ENCODE measurements at regions not wholly inside any gene's neighbourhood (a gene's known extent, or its start where the extent isn't known, plus 50 kb on each side); places are given as distances from the start of the nearest gene placed in this dataset.
"Not testable (repeated sequence)": the region's sequence is repeated elsewhere in the genome, so short reads cannot be mapped to it uniquely, and the experiment has no call there.

GRCh38 chr20:19835533-19836222 lies 77.6 kb downstream of the RIN2 start:
- DNase-seq, result no peak

GRCh38 chr20:19838468-19838867 lies 80.4 kb downstream of the RIN2 start:
- no peak for DNase-seq

DNA sequence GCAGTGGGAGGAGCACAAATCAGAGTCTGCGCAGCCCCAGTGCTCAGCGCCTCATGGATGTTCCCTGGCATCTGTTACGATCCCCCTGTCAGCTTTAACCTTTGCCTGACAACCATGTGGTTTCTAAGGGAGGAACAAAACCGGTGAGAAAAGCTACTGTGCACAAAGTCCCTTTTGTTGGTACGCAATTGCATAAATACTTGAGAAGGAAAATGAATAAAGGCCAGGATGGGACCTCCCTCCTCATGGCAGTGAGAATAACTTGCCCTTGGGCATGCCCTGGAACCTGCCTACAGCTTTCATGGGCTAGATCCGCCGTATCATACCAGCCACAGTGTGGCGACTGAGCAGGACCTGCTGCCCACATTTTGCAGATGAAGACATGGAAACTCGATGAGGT lies 81.0 kb downstream of the RIN2 start:
- DNase-seq, result no peak

DNA sequence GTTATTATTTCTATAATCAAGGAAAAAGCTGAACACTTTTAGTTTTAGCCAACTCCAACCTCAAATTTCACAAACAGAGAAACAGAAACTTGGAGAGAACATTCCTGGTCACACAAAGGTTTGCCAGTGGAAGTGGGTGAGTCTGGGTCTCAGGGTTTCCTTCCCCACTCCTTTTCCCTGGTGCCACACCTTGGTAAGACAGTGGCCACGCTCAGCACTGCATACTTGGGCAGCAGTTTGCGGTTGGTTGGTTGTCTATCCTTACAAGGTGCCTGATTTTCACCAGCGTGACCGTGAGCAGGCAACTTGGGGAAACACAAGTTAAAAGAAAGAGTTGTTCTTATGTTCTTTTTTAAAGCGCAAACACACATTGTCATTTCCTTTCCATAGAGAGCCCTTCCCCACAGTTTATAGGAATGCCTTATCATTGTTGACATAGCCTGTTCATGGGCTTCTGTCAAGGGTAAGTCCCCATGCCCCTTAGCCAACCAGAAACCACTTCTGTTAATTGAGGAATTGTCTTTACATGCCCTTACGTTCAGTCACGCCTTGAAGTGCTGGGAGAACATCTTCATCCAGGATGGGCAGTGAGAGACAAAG lies 82.2 kb downstream of the RIN2 start:
- no peak for DNase-seq

DNA sequence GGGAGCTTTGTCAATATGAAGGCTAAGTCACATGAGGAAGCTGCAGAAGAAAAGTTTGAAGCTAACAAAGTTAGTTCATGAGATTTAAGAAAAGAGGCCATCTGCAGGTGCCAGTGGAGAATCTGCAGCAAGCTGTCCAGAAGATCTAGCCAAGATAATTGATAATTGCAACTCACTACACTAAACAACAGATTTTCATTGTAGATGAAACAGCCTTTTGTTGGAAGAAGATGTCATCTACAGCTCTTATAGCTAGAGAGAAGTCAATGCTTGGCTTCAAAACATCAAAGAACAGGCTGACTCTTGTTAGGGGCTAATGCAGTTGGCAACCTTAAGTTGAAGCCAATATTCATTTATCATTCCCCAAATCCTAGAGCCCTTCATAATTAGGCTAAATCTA lies 83.7 kb downstream of the RIN2 start:
- DNase-seq, result no peak

GRCh38 chr20:19844850-19845249 lies 86.8 kb downstream of the RIN2 start:
- DNase-seq, result not testable (repeated sequence)

DNA sequence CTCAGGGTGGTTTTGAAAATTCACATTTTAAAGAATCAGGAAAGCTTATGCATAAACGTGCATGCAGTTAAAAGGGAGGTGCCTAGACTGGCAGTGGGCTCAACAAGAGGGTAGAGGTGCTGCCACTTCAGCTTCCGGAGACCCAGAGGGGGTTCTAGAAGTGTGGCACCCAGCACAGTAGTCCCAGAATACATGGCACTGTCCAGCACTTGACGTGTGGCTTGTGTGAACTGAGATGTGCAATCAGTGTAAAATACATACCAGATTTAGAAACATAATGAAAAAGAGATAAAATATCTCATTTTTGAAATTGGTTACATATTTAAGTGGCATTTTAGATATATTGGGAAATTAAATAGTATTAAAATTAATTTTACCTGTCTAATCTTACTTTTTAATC lies 89.3 kb downstream of the RIN2 start:
- DNase-seq, result no peak

DNA sequence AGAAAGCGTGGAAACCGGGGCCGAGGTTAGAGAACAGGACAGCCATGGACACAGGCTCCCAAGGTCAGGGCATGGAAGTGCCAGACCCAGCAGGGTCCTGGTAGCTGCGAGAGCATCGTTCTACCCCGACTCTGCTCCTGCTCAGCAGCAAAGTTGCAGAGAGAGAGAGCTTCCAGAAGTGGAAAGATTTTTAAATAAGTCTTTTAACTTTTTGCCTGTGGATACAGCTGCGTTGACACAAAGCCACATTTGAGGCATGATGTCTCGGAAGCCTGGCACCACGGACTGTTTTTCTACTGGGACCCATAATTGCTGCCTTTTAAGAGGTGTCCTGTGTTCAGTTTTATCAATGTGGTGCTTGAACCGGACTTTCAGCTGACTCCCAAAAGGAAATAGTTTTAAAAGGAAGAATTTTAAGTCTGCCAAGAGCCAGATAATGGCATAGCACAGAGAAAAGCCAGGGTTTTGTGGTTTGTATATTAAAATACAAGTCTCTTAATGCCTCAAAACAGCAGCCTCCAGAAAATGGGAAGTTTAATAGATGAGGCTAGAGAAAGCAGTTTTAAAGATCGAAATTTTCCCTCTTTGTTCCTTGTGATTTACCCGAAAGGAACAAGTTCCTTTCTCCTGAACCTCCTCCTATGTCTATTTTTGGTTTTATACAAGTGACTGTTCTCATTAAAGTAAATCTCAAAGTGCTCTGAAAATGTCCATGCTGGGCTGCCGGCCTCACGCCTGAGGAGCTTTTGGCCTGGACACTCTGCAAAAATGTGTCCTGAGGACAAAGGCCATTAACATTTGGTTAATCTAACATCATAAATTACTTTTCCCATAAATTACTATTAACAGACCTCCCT lies 91.5 kb downstream of the RIN2 start:
- no peak for DNase-seq

GRCh38 chr20:19850198-19850533 lies 92.1 kb downstream of the RIN2 start:
- no peak for DNase-seq

GRCh38 chr20:19851861-19852260 lies 93.8 kb downstream of the RIN2 start:
- no peak for DNase-seq

- DNase-seq, result no peak
Measured at GRCh38 chr20:19855416-19855815, 97.4 kb downstream of the RIN2 start.

- no peak for DNase-seq
Measured at GRCh38 chr20:19858466-19859371, 100.7 kb downstream of the RIN2 start.

DNA sequence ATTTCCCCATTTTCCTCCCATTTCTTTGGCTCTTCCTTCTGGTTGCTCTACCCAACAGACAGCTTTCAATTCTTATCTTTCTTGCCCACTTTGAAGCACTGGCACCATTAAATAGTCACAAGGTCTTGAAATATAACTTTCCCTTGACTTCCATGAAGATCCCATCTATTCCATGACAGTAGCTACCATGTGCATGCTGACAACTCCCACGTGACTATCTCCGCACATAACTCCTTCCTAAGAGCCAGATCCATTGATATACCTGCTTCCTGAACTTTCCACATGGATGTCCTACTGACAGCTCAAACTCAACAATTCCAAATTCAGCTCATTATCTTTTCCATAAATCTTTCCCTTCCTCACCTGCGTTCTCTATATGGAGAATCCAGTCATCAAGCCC lies 101.4 kb downstream of the RIN2 start:
- no peak for DNase-seq

DNA sequence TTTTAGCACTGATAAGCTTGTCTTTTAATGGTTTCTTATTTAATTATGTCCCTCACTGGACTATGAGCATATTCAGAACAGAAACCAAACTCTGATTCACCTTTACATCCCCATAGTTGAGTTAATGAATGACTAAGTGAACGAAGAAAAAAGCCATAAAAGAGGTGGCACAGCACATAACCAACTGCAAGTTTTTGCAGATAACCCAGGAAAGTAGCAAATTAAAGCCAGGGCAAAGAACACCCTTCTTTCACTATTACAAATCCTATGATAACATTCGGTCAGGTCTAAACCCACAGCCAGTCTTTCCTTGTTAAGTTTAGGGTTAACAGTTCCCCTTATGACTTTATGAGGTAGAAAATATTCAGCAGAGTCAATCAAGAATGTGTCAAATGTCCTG lies 102.7 kb downstream of the RIN2 start:
- DNase-seq, result no peak

- DNase-seq, result no peak
Measured at GRCh38 chr20:19861147-19861759, 103.2 kb downstream of the RIN2 start.

GRCh38 chr20:19864130-19864529 lies 106.1 kb downstream of the RIN2 start:
- DNase-seq, result no peak

DNA sequence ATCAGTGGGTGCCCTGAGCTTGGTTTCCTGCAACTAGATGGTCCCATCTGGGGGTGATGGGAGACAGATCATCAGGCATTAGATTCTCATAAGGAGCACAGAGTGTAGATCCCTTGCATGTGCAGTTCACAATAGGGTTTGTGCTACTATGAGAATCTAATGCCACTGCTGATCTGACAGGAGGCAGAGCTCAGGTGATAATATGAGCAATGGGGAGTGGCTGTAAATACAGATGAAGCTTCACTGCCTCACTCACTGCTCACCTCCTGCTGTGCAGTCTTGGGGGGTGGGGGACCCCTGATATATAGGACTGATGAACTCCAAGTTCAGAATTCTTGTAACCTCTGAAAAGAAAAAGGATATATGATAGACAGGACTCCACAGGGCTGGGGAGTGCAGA lies 108.0 kb downstream of the RIN2 start:
- DNase-seq, result no peak

GRCh38 chr20:19867074-19867473 lies 109.0 kb downstream of the RIN2 start:
- no peak for DNase-seq

DNA sequence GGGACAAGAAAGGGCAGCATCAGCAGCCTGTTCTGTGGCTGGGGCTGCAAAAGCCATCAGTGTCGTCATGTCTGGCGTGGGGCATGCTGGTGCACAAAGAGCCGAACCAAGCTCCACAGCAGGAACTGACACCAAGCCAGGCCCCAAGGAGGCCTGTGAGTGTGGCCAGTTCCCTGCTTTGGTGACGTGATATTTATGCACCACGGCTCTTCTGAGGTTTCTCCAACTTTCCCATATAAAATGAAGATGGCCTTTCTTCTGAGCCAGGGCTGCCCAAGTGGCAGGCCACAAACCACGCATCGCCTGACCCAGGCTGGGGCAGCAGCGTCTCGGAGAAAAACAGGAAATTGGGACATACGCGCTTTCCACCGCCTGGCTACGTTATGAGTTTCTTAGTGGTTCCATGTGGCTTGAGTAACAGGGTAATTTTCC lies 109.9 kb downstream of the RIN2 start:
- no peak for DNase-seq

- no peak for DNase-seq
Measured at GRCh38 chr20:19868441-19868840, 110.4 kb downstream of the RIN2 start.

DNA sequence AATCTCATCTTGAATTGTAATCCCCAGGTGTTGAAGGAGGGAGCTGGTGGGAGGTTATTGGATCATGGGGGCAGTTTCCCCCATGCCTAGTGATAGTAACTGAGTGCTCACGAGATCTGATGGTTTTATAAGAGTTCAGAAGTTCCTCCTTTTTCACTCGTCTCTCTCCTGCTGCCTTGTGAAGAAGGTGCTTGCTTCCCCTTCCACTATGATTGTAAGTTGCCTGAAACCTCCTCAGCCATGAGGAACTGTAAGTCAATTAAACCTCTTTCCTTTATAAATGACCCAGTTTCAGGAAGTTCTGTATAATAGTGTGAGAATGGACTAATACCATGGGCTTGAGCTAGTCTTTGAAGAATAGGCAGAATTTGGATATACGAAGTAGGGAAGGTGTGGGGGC lies 113.9 kb downstream of the RIN2 start:
- DNase-seq, result no peak

GRCh38 chr20:19874040-19874727 lies 116.1 kb downstream of the RIN2 start:
- no peak for DNase-seq
